CD4-positive, alpha-beta T cell treated with Interleukin-2 at 100 ng/mL for 4 hours (primary cell): ENCODE measurements at regions not wholly inside any gene's neighbourhood (a gene's known extent, or its start where the extent isn't known, plus 50 kb on each side); places are given as distances from the start of the nearest gene placed in this dataset.
"Not testable (repeated sequence)": the region's sequence is repeated elsewhere in the genome, so short reads cannot be mapped to it uniquely, and the experiment has no call there.

Source experiments
- DNase-seq: peaks from one replicate; pipeline ENCODE4 v3.0.0-alpha.2; 2020; ENCODE audit warnings: low spot score

GRCh38 chr15:62365795-62366442 lies 200.8 kb upstream of the C2CD4B start:
- DNase-seq = no peak

DNA sequence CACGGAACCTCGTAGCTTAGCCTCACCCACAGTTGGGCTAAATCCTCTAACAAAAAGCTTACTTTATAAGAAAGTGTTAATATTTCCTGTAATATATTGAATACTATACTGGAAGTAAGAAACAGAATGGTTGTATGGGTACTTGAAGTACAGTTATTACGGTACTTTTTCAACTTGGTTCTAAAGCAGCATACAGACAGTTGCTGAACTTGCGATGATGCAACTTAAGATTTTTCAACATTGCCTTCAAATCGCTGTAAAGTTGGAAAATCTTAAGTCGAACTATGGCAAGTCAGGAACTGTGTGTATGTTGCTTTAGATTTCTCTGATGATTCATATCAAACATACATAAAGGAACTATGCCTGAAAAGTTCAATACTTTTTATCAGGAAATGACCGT lies 204.4 kb upstream of the C2CD4B start:
- DNase-seq = no peak

- not testable (repeated sequence) for DNase-seq
Observed at GRCh38 chr15:62371683-62372082, 206.6 kb upstream of the C2CD4B start.

DNA sequence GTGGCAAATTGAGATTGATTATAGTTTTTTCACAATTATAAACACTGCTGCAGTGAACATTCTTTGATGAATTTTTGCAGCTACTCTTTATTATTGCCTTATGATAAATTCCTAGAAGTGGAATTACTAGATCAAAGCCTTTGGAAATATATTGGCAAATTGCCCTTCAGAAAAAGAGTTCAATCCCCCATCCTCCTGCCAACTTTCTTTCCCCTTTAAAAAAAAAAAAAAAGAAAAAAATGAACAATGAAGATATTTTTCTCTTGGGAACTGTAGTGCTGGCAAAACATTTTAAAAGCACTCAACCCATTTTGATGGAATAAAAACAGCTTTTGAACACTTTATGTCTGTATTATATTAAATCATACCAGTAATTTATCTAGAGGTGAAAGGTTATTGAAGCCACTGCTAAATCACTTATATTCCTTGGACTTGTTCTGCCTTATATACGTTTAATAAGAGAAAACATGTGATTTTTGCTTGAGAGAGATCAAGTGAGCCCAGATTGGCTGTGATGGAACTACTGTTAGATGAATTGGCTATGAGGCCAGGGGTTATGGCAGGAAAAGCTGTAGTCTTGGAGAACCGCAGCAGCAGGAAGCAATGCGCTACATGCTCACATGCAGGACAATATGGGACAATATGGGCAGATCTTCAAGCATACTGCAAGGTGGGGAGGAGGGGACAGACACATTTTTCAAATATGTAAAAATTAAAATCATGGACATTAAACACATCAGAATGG lies 212.8 kb upstream of the C2CD4B start:
- no peak for DNase-seq

DNA sequence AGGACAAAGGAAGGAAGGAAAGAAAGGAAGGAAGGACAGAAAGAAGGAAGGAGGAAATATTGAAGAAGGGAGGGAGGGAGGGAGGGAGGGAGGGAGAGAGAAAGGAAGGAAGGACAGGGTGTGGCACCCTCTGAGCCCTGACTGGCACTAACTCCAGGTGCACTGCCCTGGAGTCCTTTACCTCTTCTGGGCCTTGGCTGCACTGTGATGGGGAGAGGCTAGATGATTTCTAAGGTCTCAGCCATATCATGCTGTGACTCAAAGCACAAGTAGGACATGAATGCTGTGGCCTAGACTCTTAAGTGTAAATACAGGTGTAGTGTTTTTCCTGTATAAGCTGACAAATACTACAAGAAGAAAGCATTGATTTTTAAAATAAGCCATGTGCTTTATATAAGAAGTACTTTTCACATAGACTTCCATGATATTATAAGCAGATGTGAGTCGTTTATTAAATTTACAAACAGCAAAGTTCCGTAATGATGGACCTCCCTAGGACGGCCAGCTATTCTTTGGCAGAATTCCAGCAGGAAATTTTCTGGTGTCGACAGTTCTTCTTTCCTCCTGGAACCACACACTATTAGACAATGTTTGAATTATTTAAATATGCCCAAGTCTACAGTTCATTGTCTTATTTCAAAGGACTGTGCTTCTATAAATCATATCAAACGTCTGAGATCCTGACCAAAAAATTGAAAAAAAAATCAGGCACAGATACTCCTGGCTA lies 213.8 kb upstream of the C2CD4B start:
- no peak for DNase-seq

GRCh38 chr15:62380011-62380410 lies 214.9 kb upstream of the C2CD4B start:
- no peak for DNase-seq

- no peak for DNase-seq
Observed at GRCh38 chr15:62382046-62382445, 217.0 kb upstream of the C2CD4B start.

DNA sequence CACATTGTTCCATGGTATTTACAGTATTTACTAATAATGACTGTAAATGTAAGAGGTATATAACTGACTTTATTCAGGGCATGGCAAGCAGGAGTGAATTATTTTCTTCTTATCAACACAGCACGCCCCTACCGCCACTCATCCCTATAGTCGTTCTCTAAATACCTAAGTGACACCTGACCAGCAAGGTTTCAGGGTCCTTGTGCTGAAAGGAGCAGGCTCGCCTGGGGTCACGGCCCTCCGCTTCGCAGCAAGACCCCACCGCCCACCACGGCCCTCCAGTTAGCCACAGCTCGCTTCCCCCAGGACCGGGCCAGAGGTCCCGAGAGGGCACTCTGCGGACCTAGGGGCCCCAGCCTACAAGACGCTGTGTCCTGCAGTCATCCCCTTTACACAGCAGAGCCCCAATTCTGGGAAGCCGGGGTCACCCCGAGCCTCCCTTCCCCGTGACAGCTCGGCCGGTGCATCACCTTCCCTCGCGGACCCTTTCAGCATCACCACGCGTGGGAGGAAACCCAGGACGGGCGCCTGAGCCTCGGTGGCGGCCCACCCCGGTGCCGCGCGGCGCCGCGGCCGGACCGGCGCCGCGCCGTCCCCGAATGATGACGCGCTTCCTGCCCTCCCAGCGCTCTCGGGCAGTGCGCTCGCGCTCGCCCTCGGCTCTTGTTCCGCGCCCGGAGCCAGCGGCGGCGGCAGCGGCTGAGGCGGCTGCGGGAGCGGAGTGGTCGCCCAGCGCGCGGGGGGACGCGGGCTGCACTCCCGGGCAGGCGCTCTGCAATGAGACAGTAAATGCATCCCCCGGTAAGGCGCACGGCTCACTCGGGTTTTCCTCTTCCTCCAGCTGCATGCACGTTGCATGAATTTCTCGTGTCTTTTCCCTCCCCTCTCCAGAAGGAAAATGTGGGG lies 225.1 kb upstream of the C2CD4B start, which contains the start of gene TLN2:
Gene TLN2, plus strand, starts transcription at position 666 of the 906 bp plus-strand sequence.
- peak; percentile 40 for DNase-seq

DNA sequence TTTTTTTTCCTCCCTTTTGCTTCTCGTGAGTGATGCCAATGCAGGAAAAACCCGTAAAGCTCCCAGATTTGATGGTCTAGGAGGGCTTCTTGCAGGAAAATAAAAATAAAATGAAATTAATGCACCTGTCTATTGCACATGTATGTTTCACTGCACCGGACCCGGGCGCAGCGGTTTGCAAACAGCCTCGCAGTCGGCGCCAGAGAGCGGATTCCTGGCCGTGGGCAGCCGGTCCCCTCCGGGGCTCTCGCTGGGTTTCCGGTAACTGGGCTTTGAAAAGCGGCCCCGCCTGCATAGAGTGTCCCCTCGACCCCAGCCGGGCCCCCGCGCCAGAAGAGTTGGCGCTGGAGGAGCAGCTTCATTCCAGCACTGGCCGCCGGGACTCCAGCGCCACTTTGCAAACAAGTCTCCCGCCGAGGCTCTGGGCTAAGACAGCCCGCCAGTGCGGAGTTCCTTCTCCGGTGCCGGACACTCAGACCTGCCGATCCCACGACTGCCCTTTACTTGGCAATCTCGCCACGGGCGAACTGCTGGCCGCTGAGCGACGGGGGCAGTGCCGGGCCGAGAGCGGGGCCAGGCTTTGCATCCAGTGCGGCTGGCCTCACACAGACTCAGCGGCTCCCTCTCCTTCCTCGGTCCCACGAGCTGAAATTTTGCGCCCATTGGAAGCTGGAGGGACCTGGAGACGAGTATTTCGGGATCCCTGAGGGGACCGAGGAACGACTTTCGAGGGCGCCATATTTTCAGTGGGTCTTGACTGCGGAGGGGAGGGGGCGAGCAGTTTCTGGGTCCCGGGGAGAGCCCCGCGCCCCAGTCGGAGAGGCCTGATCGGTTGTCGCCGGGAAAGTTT lies 225.9 kb upstream of the C2CD4B start:
- no peak for DNase-seq

GRCh38 chr15:62391641-62392262 lies 226.7 kb upstream of the C2CD4B start:
- no peak for DNase-seq

DNA sequence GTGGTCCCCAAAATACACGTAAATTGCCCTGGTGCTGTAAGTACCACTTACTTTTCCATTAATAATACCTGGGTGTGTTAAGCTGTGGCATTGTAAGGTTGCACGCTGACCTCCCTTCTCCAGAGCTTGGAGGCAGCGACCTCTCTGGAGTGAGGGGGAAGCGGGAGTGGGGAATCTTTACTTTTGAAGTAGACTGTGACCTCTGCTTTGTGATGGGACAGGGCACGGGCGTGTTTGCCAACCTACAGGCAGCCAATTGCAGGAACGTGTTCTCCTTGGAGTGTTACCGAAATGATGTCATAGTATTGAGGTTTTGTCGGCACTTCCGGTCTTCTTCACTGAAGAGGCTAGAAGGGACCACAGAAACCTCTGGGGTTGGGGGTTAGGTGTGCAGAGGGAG lies 227.3 kb upstream of the C2CD4B start:
- no peak for DNase-seq

DNA sequence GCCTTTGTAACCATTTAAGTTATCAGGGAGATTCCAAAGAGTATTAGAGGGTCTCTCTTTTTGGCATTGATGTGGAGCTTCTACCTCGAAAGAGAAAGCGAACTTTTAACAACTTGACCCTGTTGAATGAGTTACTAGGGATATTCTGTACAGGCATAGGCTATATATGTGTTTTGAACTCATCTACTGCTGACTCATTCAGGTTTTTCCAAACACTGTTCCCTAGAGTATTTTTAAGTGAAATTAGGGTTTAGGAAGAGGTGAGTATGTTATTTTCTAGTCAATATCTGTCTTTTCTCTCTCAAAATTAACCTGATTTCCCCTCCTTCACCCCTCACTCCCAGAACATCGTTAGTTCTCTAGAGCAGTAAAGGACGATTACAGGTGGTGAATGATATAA lies 228.1 kb upstream of the C2CD4B start:
- no peak for DNase-seq

DNA sequence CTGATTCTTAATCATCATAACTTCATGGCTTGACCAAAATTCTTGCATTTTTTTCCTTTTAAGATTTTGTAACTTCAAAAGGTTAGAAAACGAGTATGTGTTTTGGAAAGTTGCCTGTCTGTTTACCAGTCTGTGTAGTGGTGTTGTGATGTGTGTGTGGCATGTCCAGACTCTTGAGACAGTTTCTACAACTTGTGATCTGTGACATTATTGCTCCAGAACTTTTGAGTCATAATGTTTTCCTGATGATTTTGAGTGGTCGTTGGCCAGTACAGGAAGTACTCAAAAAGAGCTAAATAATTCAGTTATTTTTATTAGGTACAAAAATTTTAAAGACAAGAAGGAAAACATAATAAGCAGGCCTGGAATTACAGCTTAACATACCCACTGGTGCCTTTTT lies 229.0 kb upstream of the C2CD4B start:
- DNase-seq = no peak

- no peak for DNase-seq
Observed at GRCh38 chr15:62400778-62401177, 235.7 kb upstream of the C2CD4B start.

DNA sequence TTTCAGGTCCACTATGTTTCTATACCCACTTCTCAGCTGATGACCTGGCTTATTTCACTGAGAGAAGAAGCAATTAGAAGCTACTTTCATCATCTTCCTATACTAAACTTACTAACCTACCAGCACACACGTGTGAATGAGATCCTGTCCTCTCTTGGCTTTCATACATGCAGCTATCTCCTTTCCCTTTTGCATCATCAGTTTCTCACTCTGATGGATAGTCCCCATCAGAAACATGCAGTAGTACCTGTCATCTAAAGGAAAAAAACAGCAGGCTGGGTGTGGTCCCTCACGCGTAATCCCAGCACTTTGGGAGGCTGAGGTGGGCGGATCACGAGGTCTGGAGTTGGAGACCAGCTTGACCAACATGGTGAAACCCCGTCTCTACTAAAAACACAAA lies 237.6 kb upstream of the C2CD4B start:
- DNase-seq = no peak

DNA sequence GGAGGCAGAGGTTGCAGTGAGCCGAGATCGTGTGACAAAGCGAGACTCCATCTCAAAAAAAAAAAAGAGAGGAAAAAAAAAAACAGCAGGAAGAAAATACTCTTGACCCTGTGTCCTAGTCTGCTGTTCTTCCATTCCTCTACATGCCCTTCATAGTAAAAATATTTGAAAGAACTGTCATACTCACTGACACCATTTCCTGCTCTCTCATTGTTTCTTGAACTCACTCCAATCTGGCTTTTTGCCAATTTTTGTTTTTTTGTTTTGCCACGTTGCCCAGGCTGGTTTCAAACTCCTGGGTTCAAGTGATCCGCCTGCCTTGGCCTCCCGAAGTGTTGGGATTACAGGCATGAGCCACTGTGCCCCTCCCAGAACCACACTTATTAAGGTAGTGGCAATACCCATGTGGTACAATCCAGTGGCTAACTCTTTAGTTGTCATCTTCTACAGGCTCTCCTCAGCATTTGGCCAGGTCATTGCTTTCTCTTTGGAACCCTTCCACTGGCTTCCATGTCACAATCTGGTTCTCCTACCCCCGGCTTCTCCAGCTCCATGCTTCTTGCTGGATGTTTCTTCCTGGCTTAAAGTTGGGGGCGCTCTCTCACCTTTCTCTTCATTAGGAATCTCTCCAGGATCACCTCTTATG lies 238.2 kb upstream of the C2CD4B start:
- DNase-seq = no peak

GRCh38 chr15:62404194-62404985 lies 239.3 kb upstream of the C2CD4B start:
- no peak for DNase-seq

DNA sequence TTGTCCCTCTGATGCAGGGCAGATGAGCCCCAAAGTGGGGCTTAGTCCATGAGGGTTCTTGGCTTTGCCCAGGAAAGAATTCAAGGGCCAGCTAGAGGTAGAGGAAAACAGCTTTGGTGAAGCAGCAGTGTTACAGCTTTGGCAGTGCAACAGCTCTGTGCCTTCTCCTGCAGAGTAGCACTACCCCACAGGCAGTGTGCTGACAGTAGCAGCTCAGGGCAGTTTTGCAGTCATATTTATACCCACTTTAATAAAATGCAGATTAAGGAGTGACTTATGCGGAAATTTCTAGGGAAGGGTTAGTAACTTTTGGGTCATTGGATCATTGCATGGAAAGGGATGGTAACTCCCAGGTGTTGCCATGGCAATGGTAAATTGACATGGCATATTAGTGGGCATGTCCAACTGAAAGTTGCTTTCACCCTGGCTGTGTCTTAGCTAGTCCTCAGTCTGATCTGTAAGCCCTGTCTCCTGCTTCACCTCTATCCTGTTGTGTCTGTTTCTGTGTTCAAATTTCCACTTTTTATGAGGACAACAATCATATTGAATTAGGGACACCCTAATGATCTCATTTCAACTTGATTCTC lies 241.3 kb upstream of the C2CD4B start:
- no peak for DNase-seq

GRCh38 chr15:62407216-62407615 lies 242.1 kb upstream of the C2CD4B start:
- no peak for DNase-seq
